HepG2 (cell line): ENCODE measurements at regions not wholly inside any gene's neighbourhood (a gene's known extent, or its start where the extent isn't known, plus 50 kb on each side); places are given as distances from the start of the nearest gene placed in this dataset.

Source experiments
- PBX2 ChIP-seq: IDR thresholded peaks from 2 replicates; pipeline ENCODE4 v1.6.1; 2016; ENCODE audit warnings: control low read depth
- ZHX2 ChIP-seq, 2 experiments: sonication (generic) in 1 of 2; formaldehyde crosslinking in 1 of 2; IDR thresholded peaks; 2 replicates each; pipeline versions ENCODE4 v1.6.1 to v1.9.0; 2014 to 2022; ENCODE audit warnings: antibody characterized with exemption in 1 of 2, borderline replicate concordance in 1 of 2, inconsistent platforms in 1 of 2, low read depth in 1 of 2, missing genetic modification reagents in 1 of 2
- TF ChIP-seq, protein P1 (sequence below): IDR thresholded peaks from 2 replicates; pipeline ENCODE4 v1.6.1; 2012; ENCODE audit warnings: low read length, improper control_type of control experiment

DNA sequence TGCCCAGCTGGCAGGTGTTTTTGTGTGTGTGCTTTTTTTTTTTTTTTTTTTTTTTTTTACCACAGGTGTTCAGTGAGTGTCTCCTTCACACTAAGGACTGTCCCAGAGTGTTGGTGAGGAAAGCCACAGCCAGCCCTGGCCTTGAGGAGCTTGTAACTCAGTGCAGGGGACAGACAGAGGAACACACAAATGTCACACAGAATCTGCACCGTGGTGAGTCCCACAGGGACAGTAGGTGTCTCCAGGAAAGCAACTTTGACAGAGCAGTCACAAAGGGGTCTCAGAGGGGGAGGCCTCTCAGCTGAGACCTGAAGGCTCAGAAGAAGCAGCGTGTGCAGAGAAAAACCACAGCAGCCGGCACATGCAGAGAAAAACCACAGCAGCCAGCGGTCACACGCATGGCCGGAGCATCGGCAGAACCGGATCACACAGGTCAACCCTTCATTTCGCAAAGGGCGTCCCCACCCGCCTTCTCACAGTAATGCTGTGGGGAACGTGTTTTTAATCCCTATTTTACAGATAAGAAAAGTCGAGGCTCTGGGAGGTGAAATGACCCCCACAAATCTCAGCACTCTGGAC lies 101.7 kb upstream of the PRR5 start (continued):
- no peak for TF ChIP-seq ZHX2 (IDR thresholded peaks at IDR 0.05; ENCODE audit: low read depth)
- TF ChIP-seq ZHX2 (CRISPR knock-in tag; IDR thresholded peaks at IDR 0.05; ENCODE audit: borderline replicate concordance), result no peak
- TF ChIP-seq PBX2 (CRISPR knock-in tag), result no peak
- TF ChIP-seq, protein P1, sequence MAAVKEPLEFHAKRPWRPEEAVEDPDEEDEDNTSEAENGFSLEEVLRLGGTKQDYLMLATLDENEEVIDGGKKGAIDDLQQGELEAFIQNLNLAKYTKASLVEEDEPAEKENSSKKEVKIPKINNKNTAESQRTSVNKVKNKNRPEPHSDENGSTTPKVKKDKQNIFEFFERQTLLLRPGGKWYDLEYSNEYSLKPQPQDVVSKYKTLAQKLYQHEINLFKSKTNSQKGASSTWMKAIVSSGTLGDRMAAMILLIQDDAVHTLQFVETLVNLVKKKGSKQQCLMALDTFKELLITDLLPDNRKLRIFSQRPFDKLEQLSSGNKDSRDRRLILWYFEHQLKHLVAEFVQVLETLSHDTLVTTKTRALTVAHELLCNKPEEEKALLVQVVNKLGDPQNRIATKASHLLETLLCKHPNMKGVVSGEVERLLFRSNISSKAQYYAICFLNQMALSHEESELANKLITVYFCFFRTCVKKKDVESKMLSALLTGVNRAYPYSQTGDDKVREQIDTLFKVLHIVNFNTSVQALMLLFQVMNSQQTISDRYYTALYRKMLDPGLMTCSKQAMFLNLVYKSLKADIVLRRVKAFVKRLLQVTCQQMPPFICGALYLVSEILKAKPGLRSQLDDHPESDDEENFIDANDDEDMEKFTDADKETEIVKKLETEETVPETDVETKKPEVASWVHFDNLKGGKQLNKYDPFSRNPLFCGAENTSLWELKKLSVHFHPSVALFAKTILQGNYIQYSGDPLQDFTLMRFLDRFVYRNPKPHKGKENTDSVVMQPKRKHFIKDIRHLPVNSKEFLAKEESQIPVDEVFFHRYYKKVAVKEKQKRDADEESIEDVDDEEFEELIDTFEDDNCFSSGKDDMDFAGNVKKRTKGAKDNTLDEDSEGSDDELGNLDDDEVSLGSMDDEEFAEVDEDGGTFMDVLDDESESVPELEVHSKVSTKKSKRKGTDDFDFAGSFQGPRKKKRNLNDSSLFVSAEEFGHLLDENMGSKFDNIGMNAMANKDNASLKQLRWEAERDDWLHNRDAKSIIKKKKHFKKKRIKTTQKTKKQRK, result no peak
